HCT116 (cell line): ENCODE measurements at regions not wholly inside any gene's neighbourhood (a gene's known extent, or its start where the extent isn't known, plus 50 kb on each side); places are given as distances from the start of the nearest gene placed in this dataset.

Experiments
- ATAC-seq: fragments of 200-7000 bp; cut with Tn5 transposase; 2 replicates; pipeline ENCODE4 v1.9.1; 2020; ENCODE audit warnings: mild to moderate bottlenecking, moderate library complexity
- BruUV-seq: library from RNA; stranded (reverse); fragments of 400-500 nt; replicated peaks from 2 replicates; lab custom pipeline; 2021; lab: Mats Ljungman, UMichigan
- CTCF ChIA-PET: fragments of 300-600 bp; sonication (Branson Sonifier 250); formaldehyde crosslinking; loops from one replicate; lab custom pipeline; 2021; ENCODE audit warnings: antibody characterized with exemption; lab: Charles Lee
- POLR2A ChIA-PET: fragments of 300-600, 350-600 bp; sonication (Branson Sonifier 250); formaldehyde crosslinking; loops from one replicate; lab custom pipeline; 2021; ENCODE audit warnings: antibody characterized with exemption; lab: Charles Lee
- RAD21 ChIA-PET, 2 experiments: fragments of 300-600 bp; sonication (Branson Sonifier 250); formaldehyde crosslinking; loops; one replicate each; lab custom pipeline; 2023; ENCODE audit warnings: low total read pairs in 2 of 2; ENCODE audit not compliant: uncharacterized antibody in 2 of 2, unreplicated experiment in 2 of 2, low non-redundant PET in 1 of 2; lab: Charles Lee
- DNase-seq: peaks from one replicate; pipeline ENCODE4 v3.0.0-alpha.2; 2010; ENCODE audit warnings: low read depth, low spot score
- H2AFZ ChIP-seq: fragments of 200-600 bp; shearing (Covaris generic), sonication (generic); 2 replicates; pipeline ENCODE4 v1.6.1; 2017; ENCODE audit warnings: low read depth, mixed run types, mixed read lengths, antibody characterized with exemption, low read length; ENCODE audit not compliant: poor library complexity, severe bottlenecking
- H3K27ac ChIP-seq: 2 replicates; pipeline ENCODE4 v1.5.1; 2012; ENCODE audit warnings: low read depth, low read length
- H3K27me3 ChIP-seq: fragments of 200-600 bp; sonication (generic); 2 replicates; pipeline ENCODE4 v1.6.1; 2016; ENCODE audit warnings: mixed run types, low read length, mixed read lengths; ENCODE audit not compliant: insufficient read depth
- H3K36me3 ChIP-seq, 2 experiments: fragments of 200-500 bp in 1 of 2; fragments of 200-600 bp in 1 of 2; sonication (Bioruptor generic) in 1 of 2; sonication (generic) in 1 of 2; 2 replicates each; pipeline versions ENCODE4 v1.5.1 to v1.6.1; 2014 to 2016; ENCODE audit warnings: low read length in 2 of 2, inconsistent platforms in 1 of 2, mixed read lengths in 1 of 2, mixed run types in 1 of 2; ENCODE audit not compliant: insufficient read depth in 2 of 2, control insufficient read depth in 1 of 2
- H3K4me1 ChIP-seq, 2 experiments: fragments of 200-600 bp in 1 of 2; sonication (generic) in 1 of 2; 2 replicates each; pipeline versions ENCODE4 v1.5.1 to v1.6.1; 2012 to 2017; ENCODE audit warnings: low read length in 2 of 2, inconsistent platforms in 1 of 2, mild to moderate bottlenecking in 1 of 2, mixed read lengths in 1 of 2, mixed run types in 1 of 2, moderate library complexity in 1 of 2; ENCODE audit not compliant: insufficient read depth in 2 of 2, control insufficient read depth in 1 of 2
- H3K4me2 ChIP-seq: fragments of 200-600 bp; sonication (generic); 2 replicates; pipeline ENCODE4 v1.6.1; 2017; ENCODE audit warnings: mixed run types, low read length, mixed read lengths
- H3K4me3 ChIP-seq, 2 experiments: fragments of 200-600 bp in 1 of 2; sonication (generic) in 1 of 2; replicated peaks in 1 of 2; 2 replicates each; pipeline ENCODE4 v1.5.1; 2011 to 2016; ENCODE audit warnings: low read length in 2 of 2, control low read depth in 1 of 2, low read depth in 1 of 2, mild to moderate bottlenecking in 1 of 2, mixed read lengths in 1 of 2, mixed run types in 1 of 2
- H3K79me2 ChIP-seq: fragments of 200-600 bp; sonication (generic); 2 replicates; pipeline ENCODE4 v1.6.1; 2017; ENCODE audit warnings: mild to moderate bottlenecking, mixed run types, low read length, moderate library complexity, mixed read lengths; ENCODE audit not compliant: insufficient read depth
- H3K9ac ChIP-seq: fragments of 200-600 bp; sonication (generic); 2 replicates; pipeline ENCODE4 v1.6.1; 2016; ENCODE audit warnings: low read length, mixed read lengths
- H3K9me2 ChIP-seq: fragments of 200-600 bp; sonication (generic), shearing (Covaris generic); 2 replicates; pipeline ENCODE4 v1.6.1; 2017; ENCODE audit warnings: mixed run types, mild to moderate bottlenecking, moderate library complexity; ENCODE audit not compliant: insufficient read depth
- H3K9me3 ChIP-seq, 2 experiments: fragments of 200-500 bp in 1 of 2; fragments of 200-600 bp in 1 of 2; sonication (Bioruptor generic) in 1 of 2; sonication (generic) in 1 of 2; 2 replicates each; pipeline ENCODE4 v1.6.1; 2014 to 2017; ENCODE audit warnings: low read length in 2 of 2, mixed read lengths in 2 of 2, inconsistent platforms in 1 of 2, low read depth in 1 of 2, mild to moderate bottlenecking in 1 of 2, mixed run types in 1 of 2, moderate library complexity in 1 of 2; ENCODE audit not compliant: control insufficient read depth in 1 of 2, insufficient read depth in 1 of 2
- H4K20me1 ChIP-seq: fragments of 200-600 bp; sonication (generic), shearing (Covaris generic); 2 replicates; pipeline ENCODE4 v1.6.1; 2017; ENCODE audit warnings: mixed run types, mild to moderate bottlenecking, moderate library complexity; ENCODE audit not compliant: insufficient read depth
- CBX3 ChIP-seq: IDR thresholded peaks from 2 replicates; pipeline ENCODE4 v1.6.1; 2012; ENCODE audit warnings: low read depth
- CTCF ChIP-seq, 3 experiments: fragments of 200-600 bp in 1 of 3; sonication (generic) in 1 of 3; IDR thresholded peaks in 2 of 3; conservative IDR thresholded peaks in 1 of 3; 2 replicates each; pipeline ENCODE4 v1.5.1; 2012 to 2017; ENCODE audit warnings: low read depth in 2 of 3, low read length in 2 of 3, antibody characterized with exemption in 1 of 3, borderline replicate concordance in 1 of 3, control low read depth in 1 of 3, mild to moderate bottlenecking in 1 of 3, mixed read lengths in 1 of 3, mixed run types in 1 of 3, moderate library complexity in 1 of 3; ENCODE audit not compliant: insufficient read depth in 1 of 3
- EZH2 ChIP-seq: fragments of 200-600 bp; sonication (generic); IDR thresholded peaks from 2 replicates; pipeline ENCODE4 v1.6.1; 2017; ENCODE audit warnings: antibody characterized with exemption, mixed run types
- EZH2phosphoT487 ChIP-seq: fragments of 200-600 bp; IDR thresholded peaks from 2 replicates; pipeline ENCODE4 v1.6.1; 2018; ENCODE audit warnings: antibody characterized with exemption, borderline replicate concordance
- JUND ChIP-seq: IDR thresholded peaks from 2 replicates; pipeline ENCODE4 v1.6.1; 2012
- POLR2A ChIP-seq: IDR thresholded peaks from 2 replicates; pipeline ENCODE4 v1.7.0; 2011; ENCODE audit warnings: borderline replicate concordance; ENCODE audit not compliant: insufficient read depth, insufficient read length; ENCODE audit errors: extremely low read depth
- REST ChIP-seq: IDR thresholded peaks from 2 replicates; pipeline ENCODE4 v1.6.1; 2012; ENCODE audit warnings: low read depth
- SIN3A ChIP-seq: IDR thresholded peaks from 2 replicates; pipeline ENCODE4 v1.6.1; 2012; ENCODE audit warnings: low read depth
- SRF ChIP-seq: IDR thresholded peaks from 2 replicates; pipeline ENCODE4 v1.6.1; 2012; ENCODE audit warnings: low read depth
- ZBTB33 ChIP-seq: IDR thresholded peaks from 2 replicates; pipeline ENCODE4 v1.6.1; 2011; ENCODE audit warnings: mild to moderate bottlenecking, low read length, moderate library complexity; ENCODE audit not compliant: insufficient replicate concordance; ENCODE audit errors: extremely low read depth
- ZFX ChIP-seq: fragments of 450-650 bp; IDR thresholded peaks from 2 replicates; pipeline ENCODE4 v1.6.1; 2017
- ZNF274 ChIP-seq: fragments of 200-500 bp; sonication (Bioruptor generic); IDR thresholded peaks from 2 replicates; pipeline ENCODE4 v1.6.1; 2014; ENCODE audit warnings: mild to moderate bottlenecking, low read depth, low read length, inconsistent platforms
- intact Hi-C: fragments of 100-400 bp; cut with micrococcal nuclease; formaldehyde crosslinking; loops from 2 replicates; pipeline ENCODE4 v1.10.0; 2022

GRCh38 chr2:129719335-129719734, 260.1 kb upstream of the RAB6C start (continued):
- no peak for TF ChIP-seq EZH2phosphoT487
- TF ChIP-seq CTCF (IDR thresholded peaks at IDR 0.05 in 2 of 3, conservative IDR thresholded peaks at IDR 0.05 in 1 of 3; ENCODE audit: borderline replicate concordance in 1 of 3, insufficient read depth in 1 of 3, low read depth in 2 of 3, low read length in 2 of 3) = no peak
- TF ChIP-seq ZFX = no peak

GRCh38 chr2:129720360-129720759, 259.1 kb upstream of the RAB6C start:
- TF ChIP-seq SRF = no peak
- no peak for TF ChIP-seq REST
- TF ChIP-seq EZH2 = no peak
- TF ChIP-seq POLR2A = no peak
- TF ChIP-seq CBX3 = no peak
- no peak for TF ChIP-seq ZNF274
- TF ChIP-seq SIN3A = no peak
- TF ChIP-seq ZBTB33 = no peak
- TF ChIP-seq JUND = no peak
- H2AFZ ChIP-seq = no peak overlapping the region
- ChIA-PET CTCF (no interaction called here), POLR2A (no interaction called here), RAD21 (no interaction called here)
- ATAC-seq = no peak
- no peak overlapping the region for H3K4me2 ChIP-seq
- H3K4me3 ChIP-seq = no peak overlapping the region
- H3K27me3 ChIP-seq = peaks cover 67% of the 10 kb centered on the region
- no peak for DNase-seq
- no peaks in the 10 kb centered on the region for H3K9me3 ChIP-seq
- no peaks in the 10 kb centered on the region for H3K9me2 ChIP-seq
- no peak overlapping the region for H3K9ac ChIP-seq
- intact Hi-C loops = no loop called here
- no peak overlapping the region for H3K27ac ChIP-seq
- H3K79me2 ChIP-seq = no peaks in the 10 kb centered on the region
- H3K4me1 ChIP-seq = no peaks in the 10 kb centered on the region
- no TSS peak for BruUV-seq
- H4K20me1 ChIP-seq = no peaks in the 10 kb centered on the region
- H3K36me3 ChIP-seq = no peaks in the 10 kb centered on the region
